ENCODE measurements at regions not wholly inside any gene's neighbourhood (a gene's known extent, or its start where the extent isn't known, plus 50 kb on each side); places are given as distances from the start of the nearest gene placed in this dataset.
"Not testable (repeated sequence)": the region's sequence is repeated elsewhere in the genome, so short reads cannot be mapped to it uniquely, and the experiment has no call there.

GRCh38 chr13:18741696-18742095, 439.9 kb downstream of the TUBA3C start:
- TF ChIP-seq, protein P1, sequence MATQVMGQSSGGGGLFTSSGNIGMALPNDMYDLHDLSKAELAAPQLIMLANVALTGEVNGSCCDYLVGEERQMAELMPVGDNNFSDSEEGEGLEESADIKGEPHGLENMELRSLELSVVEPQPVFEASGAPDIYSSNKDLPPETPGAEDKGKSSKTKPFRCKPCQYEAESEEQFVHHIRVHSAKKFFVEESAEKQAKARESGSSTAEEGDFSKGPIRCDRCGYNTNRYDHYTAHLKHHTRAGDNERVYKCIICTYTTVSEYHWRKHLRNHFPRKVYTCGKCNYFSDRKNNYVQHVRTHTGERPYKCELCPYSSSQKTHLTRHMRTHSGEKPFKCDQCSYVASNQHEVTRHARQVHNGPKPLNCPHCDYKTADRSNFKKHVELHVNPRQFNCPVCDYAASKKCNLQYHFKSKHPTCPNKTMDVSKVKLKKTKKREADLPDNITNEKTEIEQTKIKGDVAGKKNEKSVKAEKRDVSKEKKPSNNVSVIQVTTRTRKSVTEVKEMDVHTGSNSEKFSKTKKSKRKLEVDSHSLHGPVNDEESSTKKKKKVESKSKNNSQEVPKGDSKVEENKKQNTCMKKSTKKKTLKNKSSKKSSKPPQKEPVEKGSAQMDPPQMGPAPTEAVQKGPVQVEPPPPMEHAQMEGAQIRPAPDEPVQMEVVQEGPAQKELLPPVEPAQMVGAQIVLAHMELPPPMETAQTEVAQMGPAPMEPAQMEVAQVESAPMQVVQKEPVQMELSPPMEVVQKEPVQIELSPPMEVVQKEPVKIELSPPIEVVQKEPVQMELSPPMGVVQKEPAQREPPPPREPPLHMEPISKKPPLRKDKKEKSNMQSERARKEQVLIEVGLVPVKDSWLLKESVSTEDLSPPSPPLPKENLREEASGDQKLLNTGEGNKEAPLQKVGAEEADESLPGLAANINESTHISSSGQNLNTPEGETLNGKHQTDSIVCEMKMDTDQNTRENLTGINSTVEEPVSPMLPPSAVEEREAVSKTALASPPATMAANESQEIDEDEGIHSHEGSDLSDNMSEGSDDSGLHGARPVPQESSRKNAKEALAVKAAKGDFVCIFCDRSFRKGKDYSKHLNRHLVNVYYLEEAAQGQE (IDR thresholded peaks at IDR 0.05; ENCODE audit: insufficient replicate concordance, low read depth): peak; percentile 90

GRCh38 chr13:18739310-18739709, 442.3 kb downstream of the TUBA3C start:
- TF ChIP-seq POLR2AphosphoS5 (IDR thresholded peaks at IDR 0.05; ENCODE audit: low read depth) (no peak), SPI1 (IDR thresholded peaks at IDR 0.05; ENCODE audit: borderline replicate concordance, low read depth) (no peak), GABPA (IDR thresholded peaks at IDR 0.05; ENCODE audit: low read depth) (no peak), CTCF (IDR thresholded peaks at IDR 0.05; ENCODE audit: insufficient read depth, low read length) (no peak)
- TF ChIP-seq, protein P1 (IDR thresholded peaks at IDR 0.05; ENCODE audit: insufficient replicate concordance, low read depth): no peak
- H3K4me3 ChIP-seq (replicated peaks; ENCODE audit: insufficient read depth, low read length): no peak overlapping the region
- no peak for DNase-seq (ENCODE audit: low read depth in 1 of 2, low spot score in 1 of 2)
- no peaks in the 10 kb centered on the region for H3K27me3 ChIP-seq (ENCODE audit: insufficient read depth, poor library complexity, severe bottlenecking)
- H3K27ac ChIP-seq (replicated peaks): no peak overlapping the region

More at GRCh38 chr13:18741696-18742095, 439.9 kb downstream of the TUBA3C start:
- H3K27ac ChIP-seq (replicated peaks); DNase-seq (ENCODE audit: low read depth in 1 of 2, low spot score in 1 of 2); H3K27me3 ChIP-seq (ENCODE audit: insufficient read depth, poor library complexity, severe bottlenecking); H3K4me3 ChIP-seq (replicated peaks; ENCODE audit: insufficient read depth, low read length): not testable (repeated sequence)

GRCh38 chr13:18738086-18738485, 443.5 kb downstream of the TUBA3C start:
- not testable (repeated sequence) for H3K4me3 ChIP-seq (replicated peaks; ENCODE audit: insufficient read depth, low read length); H3K27ac ChIP-seq (replicated peaks)

GRCh38 chr13:18727138-18727537, 454.5 kb downstream of the TUBA3C start:
- H3K27ac ChIP-seq (replicated peaks); DNase-seq (ENCODE audit: low read depth in 1 of 2, low spot score in 1 of 2); H3K4me3 ChIP-seq (replicated peaks; ENCODE audit: insufficient read depth, low read length); H3K27me3 ChIP-seq (ENCODE audit: insufficient read depth, poor library complexity, severe bottlenecking): not testable (repeated sequence)

More at GRCh38 chr13:18738086-18738485, 443.5 kb downstream of the TUBA3C start:
- DNase-seq (ENCODE audit: low read depth in 1 of 2, low spot score in 1 of 2); H3K27me3 ChIP-seq (ENCODE audit: insufficient read depth, poor library complexity, severe bottlenecking): not testable (repeated sequence)

DNA sequence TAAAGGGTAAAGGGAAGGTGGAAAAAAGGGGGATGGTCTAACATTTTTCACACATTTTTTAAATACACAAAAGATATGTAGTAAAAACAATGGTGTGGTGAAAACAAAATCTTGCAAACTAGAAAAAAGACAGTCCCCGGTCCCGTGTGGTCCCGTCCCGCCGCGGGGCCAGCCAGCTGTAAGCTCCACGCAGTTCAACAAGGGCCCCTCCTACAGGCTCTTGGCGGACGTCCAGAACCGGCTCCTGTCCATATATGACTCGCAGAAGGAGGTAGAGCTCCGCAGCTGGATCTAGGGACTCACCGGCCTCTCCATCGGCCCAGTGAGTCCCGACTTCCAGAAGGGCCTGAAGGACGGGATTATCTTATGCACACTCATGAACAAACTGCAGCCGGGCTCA, 455.1 kb downstream of the TUBA3C start:
- not testable (repeated sequence) for H3K27me3 ChIP-seq (ENCODE audit: insufficient read depth, poor library complexity, severe bottlenecking); H3K4me3 ChIP-seq (replicated peaks; ENCODE audit: insufficient read depth, low read length); DNase-seq (ENCODE audit: low read depth in 1 of 2, low spot score in 1 of 2); H3K27ac ChIP-seq (replicated peaks)

DNA sequence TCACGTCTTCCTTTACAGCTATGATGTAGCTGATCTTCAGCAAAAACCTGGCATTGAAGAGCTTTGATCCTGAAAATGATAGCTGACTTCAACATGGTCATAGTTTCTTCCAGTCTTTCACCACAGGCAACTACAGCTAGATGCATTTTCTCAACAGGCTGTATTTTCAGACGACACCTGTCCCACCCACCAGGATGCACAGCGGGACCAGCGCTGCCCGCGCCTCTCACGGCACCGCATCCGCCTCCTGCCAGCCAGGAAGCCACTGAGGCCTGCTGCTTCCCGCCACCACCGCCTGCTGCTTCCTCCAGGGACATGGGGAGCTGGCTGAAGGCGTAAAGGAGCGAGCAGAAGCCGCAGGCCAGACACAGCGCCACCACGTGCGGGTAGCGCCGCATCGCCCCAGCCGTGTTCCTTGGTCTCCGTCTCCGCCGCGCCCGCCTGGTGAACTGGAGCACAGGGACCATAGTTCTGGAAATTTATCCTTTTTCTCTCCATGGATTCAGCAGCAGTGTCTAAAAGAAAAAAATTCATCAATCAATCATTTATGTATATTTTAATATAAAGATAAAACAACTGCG, 456.3 kb downstream of the TUBA3C start:
- not testable (repeated sequence) for H3K27ac ChIP-seq (replicated peaks); DNase-seq (ENCODE audit: low read depth in 1 of 2, low spot score in 1 of 2); H3K27me3 ChIP-seq (ENCODE audit: insufficient read depth, poor library complexity, severe bottlenecking); H3K4me3 ChIP-seq (replicated peaks; ENCODE audit: insufficient read depth, low read length)
